Tibial nerve (tissue), 4 donors: ENCODE measurements at regions not wholly inside any gene's neighbourhood (a gene's known extent, or its start where the extent isn't known, plus 50 kb on each side); places are given as distances from the start of the nearest gene placed in this dataset.

Experiments
- DNase-seq, 2 donors: peaks; one replicate each; pipeline ENCODE4 v3.0.0-alpha.2; 2019; ENCODE audit warnings: low spot score in 2 of 2
- H3K27ac ChIP-seq, 4 donors: fragments of 200-600 bp; sonication (generic) in 3 of 4; one replicate each; pipeline ENCODE4 v1.5.1; 2017 to 2019; ENCODE audit warnings: mild to moderate bottlenecking in 1 of 4
- H3K27me3 ChIP-seq, 2 donors: fragments of 200-600 bp; sonication (generic) in 1 of 2; one replicate each; pipeline versions ENCODE4 v1.5.1 to v1.6.0; 2017 to 2019
- H3K36me3 ChIP-seq, 3 donors: fragments of 200-600 bp; sonication (generic); one replicate each; pipeline ENCODE4 v1.5.1; 2018 to 2019
- H3K4me1 ChIP-seq, 4 donors: fragments of 200-600 bp; sonication (generic) in 3 of 4; one replicate each; pipeline ENCODE4 v1.5.1; 2017 to 2019
- H3K4me3 ChIP-seq, 4 donors: fragments of 200-600 bp; sonication (generic) in 3 of 4; one replicate each; pipeline ENCODE4 v1.5.1; 2017 to 2019; ENCODE audit warnings: mild to moderate bottlenecking in 1 of 4, moderate library complexity in 1 of 4
- H3K9me3 ChIP-seq, 4 donors: fragments of 200-600 bp; sonication (generic) in 3 of 4; one replicate each; pipeline ENCODE4 v1.5.1; 2017 to 2019
- CTCF ChIP-seq, 5 experiments: fragments of 200-600 bp in 3 of 5; fragments of 450-650 bp in 2 of 5; sonication (generic) in 3 of 5; IDR thresholded peaks; one replicate each; pipeline ENCODE4 v1.5.1; 2016 to 2019; ENCODE audit warnings: antibody characterized with exemption in 5 of 5, mild to moderate bottlenecking in 3 of 5, moderate library complexity in 2 of 5
- EP300 ChIP-seq, 2 donors: sonication (generic); formaldehyde crosslinking; IDR thresholded peaks; one replicate each; pipeline ENCODE4 v1.6.1; 2017; ENCODE audit warnings: antibody characterized with exemption in 2 of 2, mild to moderate bottlenecking in 1 of 2
- POLR2A ChIP-seq, 2 donors: fragments of 450-650 bp; IDR thresholded peaks; one replicate each; pipeline ENCODE4 v1.6.1; 2017; ENCODE audit warnings: antibody characterized with exemption in 2 of 2, mild to moderate bottlenecking in 2 of 2, moderate library complexity in 2 of 2
- WGBS, 2 donors: methylation state at CpG; one replicate each; pipeline ENCODE4 v1.1.5; 2018; 5-methylcytosine and 5-hydroxymethylcytosine counted together

GRCh38 chr3:65170390-65171042 lies 482.7 kb upstream of the ADAMTS9 start:
- peak; percentile 79 to 84 for DNase-seq
- Histone ChIP-seq H3K27ac (peak overlapping the region; percentile 65 to 89 (median 80)), H3K9me3 (no peaks in the 10 kb centered on the region), H3K27me3 (no peaks in the 10 kb centered on the region), H3K4me3 (no peak overlapping the region), H3K4me1 (peaks cover 0 to 38% (median 11%) of the 10 kb centered on the region in 4 donors), H3K36me3 (no peaks in the 10 kb centered on the region)
- TF ChIP-seq CTCF (IDR thresholded peaks at IDR 0.05) (peak; percentile 29 to 61 (median 50)), EP300 (IDR thresholded peaks at IDR 0.05) (peak; percentile 99 to 100), POLR2A (IDR thresholded peaks at IDR 0.05) (peak in 1 of 2 donors; percentile 24)
- WGBS, 2 donors: 8 to 9% methylated on average over 10 of the region's 10 CpGs

GRCh38 chr3:65169961-65170360 lies 482.2 kb upstream of the ADAMTS9 start:
- peak overlapping the region; percentile 65 to 89 (median 80) for H3K27ac ChIP-seq
- DNase-seq: no peak

GRCh38 chr3:65168547-65168946 lies 480.7 kb upstream of the ADAMTS9 start:
- Histone ChIP-seq H3K27ac (peak overlapping the region; percentile 40 to 89 (median 80)), H3K27me3 (no peaks in the 10 kb centered on the region), H3K9me3 (no peaks in the 10 kb centered on the region), H3K4me1 (peaks cover 0 to 30% (median 11%) of the 10 kb centered on the region in 4 donors), H3K4me3 (no peak overlapping the region), H3K36me3 (no peaks in the 10 kb centered on the region)
- WGBS, 2 donors: 53 to 57% methylated on average over 4 of the region's 4 CpGs
- no peak for TF ChIP-seq CTCF (IDR thresholded peaks at IDR 0.05)
- peak; percentile 41 to 64 for TF ChIP-seq EP300 (IDR thresholded peaks at IDR 0.05)
- TF ChIP-seq POLR2A (IDR thresholded peaks at IDR 0.05): no peak
- DNase-seq: no peak

More at GRCh38 chr3:65169961-65170360, 482.2 kb upstream of the ADAMTS9 start:
- Histone ChIP-seq H3K9me3 (no peaks in the 10 kb centered on the region), H3K4me1 (peaks cover 0 to 32% (median 11%) of the 10 kb centered on the region in 4 donors), H3K4me3 (no peak overlapping the region), H3K36me3 (no peaks in the 10 kb centered on the region), H3K27me3 (no peaks in the 10 kb centered on the region)
- 18 to 19% methylated on average over 3 of the region's 3 CpGs for WGBS, 2 donors
- no peak for TF ChIP-seq POLR2A (IDR thresholded peaks at IDR 0.05)
- no peak for TF ChIP-seq CTCF (IDR thresholded peaks at IDR 0.05)
- TF ChIP-seq EP300 (IDR thresholded peaks at IDR 0.05): no peak

- TF ChIP-seq EP300 (IDR thresholded peaks at IDR 0.05) (no peak), POLR2A (IDR thresholded peaks at IDR 0.05) (no peak), CTCF (IDR thresholded peaks at IDR 0.05) (no peak)
- H3K27ac ChIP-seq: no peak overlapping the region
Observed at GRCh38 chr3:65166531-65166930, 478.7 kb upstream of the ADAMTS9 start.

GRCh38 chr3:65158023-65158422 lies 470.2 kb upstream of the ADAMTS9 start:
- Histone ChIP-seq H3K4me3 (no peak overlapping the region), H3K36me3 (no peaks in the 10 kb centered on the region), H3K4me1 (no peaks in the 10 kb centered on the region), H3K27ac (no peak overlapping the region), H3K9me3 (peaks cover 0 to 3% (median 0%) of the 10 kb centered on the region in 4 donors), H3K27me3 (no peaks in the 10 kb centered on the region)
- TF ChIP-seq CTCF (IDR thresholded peaks at IDR 0.05): no peak
- no peak for TF ChIP-seq EP300 (IDR thresholded peaks at IDR 0.05)
- no peak for TF ChIP-seq POLR2A (IDR thresholded peaks at IDR 0.05)
- DNase-seq: no peak
- 82 to 92% methylated on average over 3 of the region's 3 CpGs for WGBS, 2 donors

More at GRCh38 chr3:65166531-65166930, 478.7 kb upstream of the ADAMTS9 start:
- Histone ChIP-seq H3K4me1 (peaks cover 0 to 30% (median 11%) of the 10 kb centered on the region in 4 donors), H3K36me3 (no peaks in the 10 kb centered on the region), H3K9me3 (no peaks in the 10 kb centered on the region), H3K27me3 (no peaks in the 10 kb centered on the region), H3K4me3 (no peak overlapping the region)
- DNase-seq: no peak
